Activated naive CD4-positive, alpha-beta T cell treated with anti-CD3 and anti-CD28 coated beads, Interleukin-2, amount 50 U/mL, for 72 hours (primary cell): ENCODE measurements at regions not wholly inside any gene's neighbourhood (a gene's known extent, or its start where the extent isn't known, plus 50 kb on each side); places are given as distances from the start of the nearest gene placed in this dataset.

ENCODE experiments used
- ATAC-seq, 2 donors: fragments of 150-1000 bp; cut with Tn5 transposase; 2 replicates each; pipeline ENCODE4 v1.10.0; 2021; ENCODE audit warnings: mild to moderate bottlenecking in 2 of 2, moderate library complexity in 2 of 2
- DNase-seq, 2 donors: peaks; one replicate each; pipeline ENCODE4 v3.0.0; 2021 to 2022; ENCODE audit warnings: low spot score in 2 of 2
- H3K27ac Mint-ChIP-seq, 2 donors: one replicate each; pipeline ENCODE4 v1.8.0; 2022; ENCODE audit warnings: mild to moderate bottlenecking in 2 of 2, mixed read lengths in 2 of 2
- H3K36me3 Mint-ChIP-seq, 2 donors: one replicate each; pipeline ENCODE4 v1.8.0; 2022; ENCODE audit warnings: mixed read lengths in 2 of 2
- H3K9me3 Mint-ChIP-seq, 2 donors: one replicate each; pipeline ENCODE4 v1.8.0; 2022; ENCODE audit warnings: mixed read lengths in 2 of 2

GRCh38 chr5:165139262-165139661 lies 1633.8 kb downstream of the MAT2B start:
- no peak for DNase-seq
- no peak for ATAC-seq
- Mint-ChIP-seq H3K9me3 (peaks cover 0 to 3% of the 10 kb centered on the region in 2 donors), H3K36me3 (no peaks in the 10 kb centered on the region), H3K27ac (no peak overlapping the region)

DNA sequence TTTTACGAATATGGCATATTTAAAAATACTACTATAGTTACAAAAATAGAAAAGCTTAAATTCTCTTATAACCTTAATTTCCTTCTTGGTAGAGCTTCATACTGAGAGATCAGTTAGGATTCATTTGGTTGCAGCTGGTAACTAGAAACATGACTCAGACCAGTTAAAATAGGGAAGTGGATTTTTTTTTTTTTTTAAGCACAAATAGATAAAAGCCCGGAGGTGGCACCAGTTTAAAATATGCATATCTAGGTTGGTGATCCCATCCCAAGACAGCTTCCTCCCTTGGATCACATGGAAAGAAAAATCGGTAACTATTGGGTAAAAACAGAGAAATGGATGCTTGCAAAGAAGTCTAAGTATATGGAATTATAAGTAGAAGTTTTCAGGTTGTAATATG lies 1634.3 kb downstream of the MAT2B start:
- no peak for DNase-seq
- Mint-ChIP-seq H3K36me3 (no peaks in the 10 kb centered on the region), H3K9me3 (peaks cover 0 to 8% of the 10 kb centered on the region in 2 donors), H3K27ac (no peak overlapping the region)
- no peak for ATAC-seq

- peaks cover 5 to 16% of the 10 kb centered on the region in 2 donors for H3K9me3 Mint-ChIP-seq
- DNase-seq (no peak), ATAC-seq (no peak)
- H3K27ac Mint-ChIP-seq = no peak overlapping the region
- H3K36me3 Mint-ChIP-seq = no peaks in the 10 kb centered on the region
Measured at GRCh38 chr5:165143741-165144140, 1638.3 kb downstream of the MAT2B start.

GRCh38 chr5:165149431-165149830 lies 1644.0 kb downstream of the MAT2B start:
- no peaks in the 10 kb centered on the region for H3K36me3 Mint-ChIP-seq
- H3K9me3 Mint-ChIP-seq = peaks cover 5 to 17% of the 10 kb centered on the region in 2 donors
- ATAC-seq (no peak), DNase-seq (no peak)
- H3K27ac Mint-ChIP-seq = no peak overlapping the region

- no peak for DNase-seq
- no peak for ATAC-seq
- no peak overlapping the region for H3K27ac Mint-ChIP-seq
- H3K9me3 Mint-ChIP-seq = peaks cover 5 to 19% of the 10 kb centered on the region in 2 donors
- H3K36me3 Mint-ChIP-seq = no peaks in the 10 kb centered on the region
Measured at GRCh38 chr5:165152058-165152457, 1646.6 kb downstream of the MAT2B start.

GRCh38 chr5:165157219-165157618 lies 1651.8 kb downstream of the MAT2B start:
- Mint-ChIP-seq H3K36me3 (no peaks in the 10 kb centered on the region), H3K9me3 (peaks cover 12 to 16% of the 10 kb centered on the region in 2 donors), H3K27ac (no peak overlapping the region)
- no peak for ATAC-seq
- DNase-seq = no peak

DNA sequence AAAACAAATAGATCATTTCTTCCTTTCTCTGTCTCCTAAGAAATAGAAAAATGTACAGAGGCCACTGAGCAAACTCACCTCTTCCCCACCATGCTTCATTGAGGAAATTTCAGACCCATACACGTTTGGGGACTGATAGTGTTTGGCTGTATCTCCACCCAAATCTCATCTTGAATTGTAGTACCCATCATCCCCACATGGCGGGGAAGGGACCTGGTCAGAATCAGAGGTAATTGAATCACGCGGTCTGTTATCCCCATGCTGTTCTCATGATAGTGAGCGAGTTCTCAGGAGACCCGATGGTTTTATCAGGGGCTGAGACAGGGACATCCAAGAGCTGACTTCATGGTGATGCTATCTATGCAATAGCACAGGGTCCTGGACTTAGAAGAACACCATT lies 1655.8 kb downstream of the MAT2B start:
- no peak for ATAC-seq
- no peaks in the 10 kb centered on the region for H3K36me3 Mint-ChIP-seq
- no peak overlapping the region for H3K27ac Mint-ChIP-seq
- H3K9me3 Mint-ChIP-seq = peaks cover 8 to 21% of the 10 kb centered on the region in 2 donors
- no peak for DNase-seq

DNA sequence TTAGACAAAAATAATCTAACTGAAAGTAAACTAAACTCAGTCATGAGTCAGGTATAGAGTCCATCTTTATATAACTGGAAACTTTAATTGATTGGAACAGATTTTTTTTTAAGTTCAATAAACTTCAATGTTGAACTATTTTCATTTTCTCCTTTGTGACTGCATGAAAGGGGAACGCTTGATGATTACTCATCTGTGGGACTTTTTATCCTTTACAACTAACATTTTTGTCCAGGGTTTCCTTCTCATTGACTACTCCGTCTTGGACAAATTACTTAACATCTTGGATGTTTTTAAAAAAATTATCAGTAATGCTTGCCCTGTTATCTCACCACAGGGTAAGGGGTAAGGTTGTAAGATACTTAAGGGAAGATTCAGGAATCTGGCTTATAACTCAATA lies 1658.4 kb downstream of the MAT2B start:
- DNase-seq = no peak
- Mint-ChIP-seq H3K9me3 (peaks cover 0 to 17% of the 10 kb centered on the region in 2 donors), H3K27ac (no peak overlapping the region), H3K36me3 (no peaks in the 10 kb centered on the region)
- no peak for ATAC-seq

GRCh38 chr5:165173651-165174050 lies 1668.2 kb downstream of the MAT2B start:
- ATAC-seq = no peak

DNA sequence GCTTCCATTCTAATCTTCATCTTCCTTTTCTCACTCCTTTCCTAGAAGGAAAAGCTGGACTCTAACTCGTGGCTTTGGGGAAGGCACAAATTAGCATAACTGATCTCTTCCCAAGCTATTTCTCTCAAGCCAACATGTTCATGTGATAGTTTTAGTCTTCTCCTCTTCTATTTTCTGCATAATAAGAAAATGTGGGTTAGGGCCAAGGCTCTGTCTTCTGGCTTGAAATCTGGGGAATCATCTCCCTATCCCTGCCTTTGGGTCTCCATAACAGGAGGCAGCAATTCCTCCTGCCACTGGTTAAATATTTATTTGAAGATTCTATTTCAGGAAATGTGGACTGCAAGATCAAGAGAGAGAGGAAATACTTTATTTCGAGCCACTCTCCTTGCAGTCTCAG lies 1669.6 kb downstream of the MAT2B start:
- Mint-ChIP-seq H3K27ac (no peak overlapping the region), H3K36me3 (no peaks in the 10 kb centered on the region), H3K9me3 (peaks cover 6 to 20% of the 10 kb centered on the region in 2 donors)
- DNase-seq (no peak), ATAC-seq (no peak)

More at GRCh38 chr5:165173651-165174050, 1668.2 kb downstream of the MAT2B start:
- Mint-ChIP-seq H3K27ac (no peak overlapping the region), H3K36me3 (no peaks in the 10 kb centered on the region), H3K9me3 (peaks cover 6 to 9% of the 10 kb centered on the region in 2 donors)
- DNase-seq = no peak

GRCh38 chr5:165184183-165184582 lies 1678.8 kb downstream of the MAT2B start:
- DNase-seq = no peak
- Mint-ChIP-seq H3K27ac (no peak overlapping the region), H3K9me3 (peaks cover 11 to 24% of the 10 kb centered on the region in 2 donors), H3K36me3 (peaks cover 9 to 19% of the 10 kb centered on the region in 2 donors)
- no peak for ATAC-seq

DNA sequence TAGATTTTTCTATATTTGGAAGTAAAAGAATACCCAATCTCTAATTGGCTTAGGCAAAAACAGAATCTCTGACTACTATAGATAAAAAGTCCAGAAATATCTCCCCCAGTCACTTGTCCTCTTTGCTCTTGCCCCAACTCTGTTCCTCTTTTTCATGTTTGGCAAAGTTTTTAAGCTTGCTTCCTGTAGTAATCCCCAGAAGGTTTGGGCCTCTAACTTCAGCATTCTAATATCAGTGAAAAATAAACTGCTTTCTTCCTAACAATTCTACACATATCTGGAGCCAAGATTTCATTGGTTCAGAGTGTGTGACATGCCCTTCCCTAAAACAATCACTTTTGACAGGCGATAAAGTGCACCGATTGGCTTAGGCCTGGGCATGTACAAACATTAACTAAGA lies 1680.3 kb downstream of the MAT2B start:
- Mint-ChIP-seq H3K36me3 (peaks cover 9 to 19% of the 10 kb centered on the region in 2 donors), H3K27ac (no peak overlapping the region), H3K9me3 (peaks cover 11 to 19% of the 10 kb centered on the region in 2 donors)
- DNase-seq (no peak), ATAC-seq (no peak)

GRCh38 chr5:165187815-165188214 lies 1682.4 kb downstream of the MAT2B start:
- no peak for ATAC-seq
- peaks cover 4 to 16% of the 10 kb centered on the region in 2 donors for H3K9me3 Mint-ChIP-seq
- no peak overlapping the region for H3K27ac Mint-ChIP-seq
- H3K36me3 Mint-ChIP-seq = peaks cover 9 to 13% of the 10 kb centered on the region in 2 donors
- no peak for DNase-seq

DNA sequence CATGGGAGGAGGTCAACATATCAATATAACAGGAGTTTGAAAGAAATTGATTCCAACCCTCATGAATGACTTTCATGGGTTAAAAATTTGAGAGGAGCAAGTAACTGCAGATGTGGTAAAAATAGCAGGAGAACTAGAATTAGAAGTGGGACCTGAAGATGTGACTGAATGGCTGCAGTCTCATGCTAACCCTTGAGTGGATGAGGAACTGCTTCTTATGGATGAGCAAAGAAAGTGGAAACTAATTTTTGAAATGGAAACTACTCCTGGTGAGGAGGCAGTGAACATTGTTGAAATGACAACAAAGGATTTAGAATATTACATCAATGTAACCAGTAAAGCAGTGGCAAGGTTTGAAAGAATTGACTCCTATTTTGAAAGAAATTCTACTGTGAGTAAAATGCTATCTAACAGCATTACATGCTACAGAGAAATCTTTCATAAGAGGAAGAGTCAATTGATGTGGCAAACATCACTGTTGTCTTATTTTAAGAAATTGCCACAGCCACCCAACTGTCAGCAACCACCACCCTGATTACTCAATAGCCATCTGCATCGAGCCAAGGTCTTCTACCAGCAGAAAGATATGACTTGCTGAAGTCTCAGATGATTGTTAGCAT lies 1683.2 kb downstream of the MAT2B start:
- ATAC-seq = no peak
- DNase-seq = no peak
- Mint-ChIP-seq H3K9me3 (peaks cover 4 to 12% of the 10 kb centered on the region in 2 donors), H3K27ac (no peak overlapping the region), H3K36me3 (peaks cover 3 to 8% of the 10 kb centered on the region in 2 donors)

- Mint-ChIP-seq H3K27ac (no peak overlapping the region), H3K9me3 (no peaks in the 10 kb centered on the region), H3K36me3 (no peaks in the 10 kb centered on the region)
- DNase-seq = no peak
- ATAC-seq = no peak
Measured at GRCh38 chr5:165196961-165197360, 1691.5 kb downstream of the MAT2B start.

- ATAC-seq = no peak
- Mint-ChIP-seq H3K27ac (no peak overlapping the region), H3K9me3 (peaks cover 0 to 10% of the 10 kb centered on the region in 2 donors), H3K36me3 (no peaks in the 10 kb centered on the region)
- no peak for DNase-seq
Measured at GRCh38 chr5:165201369-165201768, 1696.0 kb downstream of the MAT2B start.

DNA sequence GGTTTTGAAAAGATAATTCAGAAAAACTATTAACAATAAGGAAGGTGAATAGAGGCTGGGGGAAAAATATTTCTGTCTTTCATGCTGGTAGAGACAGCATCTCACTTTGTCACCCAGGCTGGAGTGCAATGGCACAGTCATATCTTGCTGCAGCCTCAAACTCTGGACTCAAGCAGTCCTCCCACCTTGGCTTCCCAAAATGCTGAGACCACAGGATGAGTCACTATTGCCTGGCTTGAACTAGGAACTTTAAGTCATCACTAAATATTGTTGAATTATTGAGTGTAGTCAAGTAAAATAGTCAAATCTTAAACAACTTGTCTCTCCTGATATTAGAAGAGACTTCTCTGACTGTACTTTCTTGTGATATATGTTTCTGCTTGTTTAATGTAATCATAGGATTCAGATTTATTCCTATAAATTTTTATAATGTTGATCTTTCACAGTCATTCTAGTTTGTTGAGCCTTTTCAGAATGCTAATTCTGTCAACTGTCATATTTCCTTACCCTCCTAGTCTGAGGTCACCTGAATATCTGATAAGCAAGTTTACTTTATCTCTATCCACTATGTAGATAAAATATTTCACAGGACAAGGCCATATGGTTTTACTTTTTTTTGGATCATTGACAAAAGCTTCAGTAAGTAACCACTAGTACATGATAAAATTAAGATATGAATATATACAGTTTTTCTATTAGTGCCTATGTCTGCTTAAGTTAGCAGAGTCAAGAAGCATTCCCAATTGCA lies 1696.5 kb downstream of the MAT2B start:
- no peak for DNase-seq
- H3K9me3 Mint-ChIP-seq = peaks cover 0 to 10% of the 10 kb centered on the region in 2 donors
- H3K36me3 Mint-ChIP-seq = no peaks in the 10 kb centered on the region

DNA sequence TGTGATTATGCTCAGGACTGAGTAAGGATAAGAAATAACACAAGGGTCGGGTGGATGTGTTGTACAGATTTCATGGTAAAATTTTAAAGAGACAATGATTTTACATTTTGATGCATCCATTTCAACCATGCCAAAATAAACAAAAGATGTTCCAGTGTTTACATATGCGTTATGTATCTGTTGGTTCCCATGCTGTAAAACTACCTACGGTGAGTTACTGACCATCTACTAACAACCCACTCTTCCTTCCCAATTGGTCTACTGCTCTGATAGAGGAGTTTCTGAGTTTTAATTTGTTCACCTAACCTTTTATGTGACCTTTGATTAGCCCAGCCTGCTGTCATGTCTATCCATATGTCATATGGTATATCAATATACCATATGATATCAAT lies 1697.1 kb downstream of the MAT2B start:
- ATAC-seq = no peak
- no peak for DNase-seq
- Mint-ChIP-seq H3K27ac (no peak overlapping the region), H3K36me3 (no peaks in the 10 kb centered on the region), H3K9me3 (peaks cover 0 to 10% of the 10 kb centered on the region in 2 donors)

More for the DNA sequence above, 1696.5 kb downstream of the MAT2B start:
- H3K27ac Mint-ChIP-seq = no peak overlapping the region
- ATAC-seq = no peak
